PC-9 (cell line): ENCODE measurements at regions not wholly inside any gene's neighbourhood (a gene's known extent, or its start where the extent isn't known, plus 50 kb on each side); places are given as distances from the start of the nearest gene placed in this dataset.

ENCODE experiments used
- BruUV-seq: library from RNA; stranded (reverse); fragments of 400-500 nt; replicated peaks from 2 replicates; lab custom pipeline; 2021; lab: Mats Ljungman, UMichigan
- CTCF ChIA-PET: fragments of 300-600 bp; sonication (Branson Sonifier 250); formaldehyde crosslinking; loops from one replicate; lab custom pipeline; 2022; ENCODE audit warnings: antibody characterized with exemption; lab: Charles Lee
- POLR2A ChIA-PET: fragments of 300-600 bp; sonication (Branson Sonifier 250); formaldehyde crosslinking; loops from one replicate; lab custom pipeline; 2022; ENCODE audit warnings: antibody characterized with exemption; ENCODE audit not compliant: unreplicated experiment; lab: Charles Lee
- DNase-seq, 2 experiments: peaks; one replicate each; pipeline versions ENCODE4 v3.0.0 to v3.0.0-alpha.2; 2015 to 2022; ENCODE audit warnings: mixed read lengths in 1 of 2
- H2AFZ ChIP-seq: fragments of 200-600 bp; sonication (generic); 2 replicates; pipeline ENCODE4 v1.8.1; 2017; ENCODE audit warnings: antibody characterized with exemption
- H3F3A ChIP-seq: fragments of 200-600 bp; sonication (generic); 2 replicates; pipeline ENCODE4 v1.8.1; 2017; ENCODE audit warnings: antibody characterized with exemption, mild to moderate bottlenecking, low read depth; ENCODE audit not compliant: insufficient read depth
- H3K27ac ChIP-seq: fragments of 200-600 bp; sonication (generic); 2 replicates; pipeline ENCODE4 v1.6.1; 2016; ENCODE audit warnings: mixed run types
- H3K27me3 ChIP-seq: fragments of 200-600 bp; sonication (generic); 2 replicates; pipeline ENCODE4 v1.6.1; 2016; ENCODE audit warnings: low read depth, mixed run types; ENCODE audit not compliant: insufficient read depth
- H3K36me3 ChIP-seq: fragments of 200-600 bp; sonication (generic); 2 replicates; pipeline ENCODE4 v1.6.1; 2016; ENCODE audit warnings: low read depth, mixed run types
- H3K4me1 ChIP-seq: fragments of 200-600 bp; sonication (generic); replicated peaks from 2 replicates; pipeline ENCODE4 v1.6.1; 2016; ENCODE audit warnings: mixed run types; ENCODE audit not compliant: insufficient read depth
- H3K4me2 ChIP-seq: fragments of 200-600 bp; sonication (generic); 2 replicates; pipeline ENCODE4 v1.6.1; 2017; ENCODE audit warnings: mixed run types
- H3K4me3 ChIP-seq: fragments of 200-600 bp; sonication (generic); 2 replicates; pipeline ENCODE4 v1.6.1; 2016; ENCODE audit warnings: mixed run types
- H3K79me2 ChIP-seq: fragments of 200-600 bp; sonication (generic); 2 replicates; pipeline ENCODE4 v1.6.1; 2017; ENCODE audit warnings: low read depth, mixed run types
- H3K9me2 ChIP-seq: fragments of 200-600 bp; sonication (generic); 2 replicates; pipeline ENCODE4 v1.8.1; 2017; ENCODE audit warnings: mild to moderate bottlenecking; ENCODE audit not compliant: insufficient read depth
- H3K9me3 ChIP-seq: fragments of 200-600 bp; sonication (generic); 2 replicates; pipeline ENCODE4 v1.8.1; 2016; ENCODE audit warnings: low read depth; ENCODE audit not compliant: insufficient read depth
- H4K20me1 ChIP-seq: fragments of 200-600 bp; sonication (generic); 2 replicates; pipeline ENCODE4 v1.8.1; 2017; ENCODE audit not compliant: insufficient read depth
- EZH2 ChIP-seq: fragments of 200-600 bp; sonication (generic); IDR thresholded peaks from 2 replicates; pipeline ENCODE4 v1.8.0; 2017; ENCODE audit warnings: antibody characterized with exemption, low read depth
- intact Hi-C: fragments of 100-400 bp; cut with micrococcal nuclease; formaldehyde crosslinking; loops from one replicate; pipeline ENCODE4 v1.10.0; 2022; ENCODE audit not compliant: unreplicated experiment
- TF ChIP-seq, protein P1 (sequence below): fragments of 200-600 bp; sonication (generic); conservative IDR thresholded peaks from 2 replicates; pipeline ENCODE4 v1.6.1; 2017; ENCODE audit warnings: mixed run types, antibody characterized with exemption, mild to moderate bottlenecking, moderate library complexity

DNA sequence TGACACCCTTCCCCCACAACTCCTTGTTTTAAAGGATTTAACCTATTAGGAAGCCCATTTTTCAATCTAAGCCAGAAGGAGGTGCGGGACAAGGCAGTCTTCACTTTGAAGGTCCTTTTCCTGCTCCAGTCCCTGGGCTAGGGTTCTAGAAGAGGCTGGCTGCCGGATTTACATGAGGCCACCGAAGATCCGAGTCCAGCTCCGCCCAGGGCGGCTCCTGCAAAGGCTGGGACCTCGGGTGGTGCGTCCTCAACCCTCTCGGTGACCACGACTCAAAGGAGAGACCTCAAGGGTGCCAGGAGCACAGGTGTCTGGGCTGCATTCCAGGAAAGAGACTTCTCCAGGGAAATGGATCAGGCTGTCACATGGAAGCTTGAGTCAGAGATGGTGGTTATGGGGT lies 471.6 kb downstream of the PCDH19 start:
- intact Hi-C loops, result no loop called here
- no TSS peak for BruUV-seq
- Histone ChIP-seq H3K27me3 (no peaks in the 10 kb centered on the region), H3K9me2 (no peaks in the 10 kb centered on the region), H3K79me2 (no peaks in the 10 kb centered on the region), H2AFZ (no peak overlapping the region), H4K20me1 (no peaks in the 10 kb centered on the region), H3K36me3 (no peaks in the 10 kb centered on the region), H3K4me1 (no peaks in the 10 kb centered on the region), H3K4me3 (no peak overlapping the region), H3F3A (no peaks in the 10 kb centered on the region), H3K4me2 (no peak overlapping the region), H3K9me3 (no peaks in the 10 kb centered on the region), H3K27ac (no peak overlapping the region)
- POLR2A ChIA-PET, result no interaction called here
- DNase-seq, result no peak
- CTCF ChIA-PET, result no interaction called here
- TF ChIP-seq EZH2, result no peak
- TF ChIP-seq, protein P1, sequence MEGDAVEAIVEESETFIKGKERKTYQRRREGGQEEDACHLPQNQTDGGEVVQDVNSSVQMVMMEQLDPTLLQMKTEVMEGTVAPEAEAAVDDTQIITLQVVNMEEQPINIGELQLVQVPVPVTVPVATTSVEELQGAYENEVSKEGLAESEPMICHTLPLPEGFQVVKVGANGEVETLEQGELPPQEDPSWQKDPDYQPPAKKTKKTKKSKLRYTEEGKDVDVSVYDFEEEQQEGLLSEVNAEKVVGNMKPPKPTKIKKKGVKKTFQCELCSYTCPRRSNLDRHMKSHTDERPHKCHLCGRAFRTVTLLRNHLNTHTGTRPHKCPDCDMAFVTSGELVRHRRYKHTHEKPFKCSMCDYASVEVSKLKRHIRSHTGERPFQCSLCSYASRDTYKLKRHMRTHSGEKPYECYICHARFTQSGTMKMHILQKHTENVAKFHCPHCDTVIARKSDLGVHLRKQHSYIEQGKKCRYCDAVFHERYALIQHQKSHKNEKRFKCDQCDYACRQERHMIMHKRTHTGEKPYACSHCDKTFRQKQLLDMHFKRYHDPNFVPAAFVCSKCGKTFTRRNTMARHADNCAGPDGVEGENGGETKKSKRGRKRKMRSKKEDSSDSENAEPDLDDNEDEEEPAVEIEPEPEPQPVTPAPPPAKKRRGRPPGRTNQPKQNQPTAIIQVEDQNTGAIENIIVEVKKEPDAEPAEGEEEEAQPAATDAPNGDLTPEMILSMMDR, result no peak

DNA sequence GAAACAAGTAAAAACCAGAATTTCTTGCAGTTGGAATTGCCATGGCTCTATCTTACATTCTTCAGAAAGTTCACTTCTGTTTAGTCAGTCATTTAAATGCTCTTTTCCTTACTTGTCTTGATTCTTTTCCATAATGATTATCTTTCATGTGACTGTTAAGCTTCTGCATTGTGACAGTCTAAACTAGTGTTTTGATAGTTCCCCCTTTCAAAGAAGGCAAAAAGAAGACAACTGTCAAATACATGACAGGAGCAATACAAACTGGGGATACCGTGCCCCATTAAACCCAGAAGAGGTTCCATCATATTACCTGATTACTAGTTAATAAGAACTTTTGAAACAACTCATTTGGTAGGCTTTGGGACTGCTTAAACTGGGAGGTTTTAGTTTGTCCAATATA lies 476.2 kb downstream of the PCDH19 start:
- Histone ChIP-seq H2AFZ (no peak overlapping the region), H3K9me3 (no peaks in the 10 kb centered on the region), H4K20me1 (no peaks in the 10 kb centered on the region), H3F3A (no peaks in the 10 kb centered on the region), H3K27me3 (no peaks in the 10 kb centered on the region), H3K4me2 (no peak overlapping the region), H3K79me2 (no peaks in the 10 kb centered on the region), H3K9me2 (no peaks in the 10 kb centered on the region), H3K36me3 (no peaks in the 10 kb centered on the region), H3K4me3 (no peak overlapping the region), H3K27ac (no peak overlapping the region), H3K4me1 (no peaks in the 10 kb centered on the region)
- intact Hi-C loops, result no loop called here
- ChIA-PET POLR2A (no interaction called here), CTCF (no interaction called here)
- BruUV-seq, result no TSS peak
- DNase-seq, result no peak
- TF ChIP-seq, protein P1, result no peak
- no peak for TF ChIP-seq EZH2

DNA sequence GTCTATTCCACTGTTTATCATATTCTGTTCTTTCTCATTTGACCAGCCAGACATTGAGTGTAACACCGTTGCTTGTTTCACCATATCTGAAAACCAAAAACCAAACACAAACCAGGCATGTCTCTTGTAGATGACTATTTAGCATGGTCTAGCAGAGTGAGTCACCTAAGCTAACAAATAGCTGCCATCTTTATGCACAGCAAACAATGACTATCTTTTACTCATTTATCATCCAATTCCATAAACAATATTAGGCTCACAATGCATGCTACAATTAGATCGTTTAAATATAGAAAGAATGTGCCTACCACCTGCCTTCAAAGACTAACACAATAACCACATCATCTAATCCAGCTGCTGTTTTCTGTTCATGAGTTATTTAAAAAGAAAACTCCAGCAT lies 495.4 kb downstream of the PCDH19 start:
- no peaks in the 10 kb centered on the region for H3F3A ChIP-seq
- H3K4me2 ChIP-seq, result no peak overlapping the region
- ChIA-PET POLR2A (no interaction called here), CTCF (no interaction called here)
- H2AFZ ChIP-seq, result no peak overlapping the region
- H4K20me1 ChIP-seq, result no peaks in the 10 kb centered on the region
- no peaks in the 10 kb centered on the region for H3K9me3 ChIP-seq
- no TSS peak for BruUV-seq
- TF ChIP-seq EZH2, result no peak
- TF ChIP-seq, protein P1, result no peak
- no peaks in the 10 kb centered on the region for H3K79me2 ChIP-seq
- H3K4me1 ChIP-seq, result no peaks in the 10 kb centered on the region
- DNase-seq, result no peak
- no peaks in the 10 kb centered on the region for H3K27me3 ChIP-seq
- intact Hi-C loops, result no loop called here
- no peak overlapping the region for H3K27ac ChIP-seq
- H3K4me3 ChIP-seq, result no peak overlapping the region
- H3K9me2 ChIP-seq, result no peaks in the 10 kb centered on the region
- H3K36me3 ChIP-seq, result no peaks in the 10 kb centered on the region
